OCI-LY1 (cell line): ENCODE measurements at regions not wholly inside any gene's neighbourhood (a gene's known extent, or its start where the extent isn't known, plus 50 kb on each side); places are given as distances from the start of the nearest gene placed in this dataset.

Experiments
- EZH2 ChIP-seq: fragments of 200-600 bp; sonication (generic), shearing (Covaris generic); IDR thresholded peaks from 2 replicates; pipeline ENCODE4 v1.8.0; 2017; ENCODE audit warnings: borderline replicate concordance, mixed run types, mild to moderate bottlenecking, antibody characterized with exemption, low read length, moderate library complexity, mixed read lengths
- TF ChIP-seq, protein P1 (sequence below): fragments of 200-600 bp; sonication (generic), shearing (Covaris generic); IDR thresholded peaks from 2 replicates; pipeline ENCODE4 v1.5.1; 2017; ENCODE audit warnings: mild to moderate bottlenecking, antibody characterized with exemption, low read length, moderate library complexity, mixed read lengths

DNA sequence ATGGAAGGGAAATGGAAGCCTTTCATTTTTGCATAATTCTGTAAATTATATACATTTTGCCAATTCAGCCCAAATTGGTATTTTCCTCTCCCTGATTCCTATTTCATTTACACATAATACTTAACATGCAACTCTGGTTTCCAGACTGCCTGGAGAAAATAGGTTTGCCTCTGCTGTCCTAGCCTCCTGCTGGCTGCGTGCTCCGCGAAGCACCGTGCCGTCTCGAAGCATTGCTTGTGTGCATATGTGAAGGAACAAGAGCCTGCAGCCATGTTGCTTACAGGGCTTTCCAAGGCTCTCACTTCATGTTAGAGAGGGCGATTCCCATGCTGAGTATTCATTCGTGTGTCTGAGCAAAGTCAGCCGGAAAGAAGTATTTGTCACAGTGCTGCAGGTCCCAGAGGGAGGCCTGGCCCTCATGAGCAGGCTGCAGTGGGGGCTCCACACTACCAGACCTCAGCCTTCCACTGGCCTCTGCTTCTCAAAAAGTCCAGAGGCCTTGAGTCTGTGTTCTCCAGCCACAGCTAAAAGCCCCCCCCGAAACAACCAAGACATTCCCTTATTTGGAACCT is 66.5 kb downstream of the CLRN3 start:
- TF ChIP-seq, protein P1, sequence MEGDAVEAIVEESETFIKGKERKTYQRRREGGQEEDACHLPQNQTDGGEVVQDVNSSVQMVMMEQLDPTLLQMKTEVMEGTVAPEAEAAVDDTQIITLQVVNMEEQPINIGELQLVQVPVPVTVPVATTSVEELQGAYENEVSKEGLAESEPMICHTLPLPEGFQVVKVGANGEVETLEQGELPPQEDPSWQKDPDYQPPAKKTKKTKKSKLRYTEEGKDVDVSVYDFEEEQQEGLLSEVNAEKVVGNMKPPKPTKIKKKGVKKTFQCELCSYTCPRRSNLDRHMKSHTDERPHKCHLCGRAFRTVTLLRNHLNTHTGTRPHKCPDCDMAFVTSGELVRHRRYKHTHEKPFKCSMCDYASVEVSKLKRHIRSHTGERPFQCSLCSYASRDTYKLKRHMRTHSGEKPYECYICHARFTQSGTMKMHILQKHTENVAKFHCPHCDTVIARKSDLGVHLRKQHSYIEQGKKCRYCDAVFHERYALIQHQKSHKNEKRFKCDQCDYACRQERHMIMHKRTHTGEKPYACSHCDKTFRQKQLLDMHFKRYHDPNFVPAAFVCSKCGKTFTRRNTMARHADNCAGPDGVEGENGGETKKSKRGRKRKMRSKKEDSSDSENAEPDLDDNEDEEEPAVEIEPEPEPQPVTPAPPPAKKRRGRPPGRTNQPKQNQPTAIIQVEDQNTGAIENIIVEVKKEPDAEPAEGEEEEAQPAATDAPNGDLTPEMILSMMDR = no peak
- no peak for TF ChIP-seq EZH2
